DMS114 treated with DMSO at 0.1 percent for 48 hours (cell line): ENCODE measurements at regions not wholly inside any gene's neighbourhood (a gene's known extent, or its start where the extent isn't known, plus 50 kb on each side); places are given as distances from the start of the nearest gene placed in this dataset.

ENCODE experiments used
- DNase-seq: peaks from one replicate; lab custom pipeline; 2025; ENCODE audit not compliant: unreplicated experiment; lab: John Stamatoyannopoulos, UW

GRCh38 chr12:41777064-41777790 lies 367.4 kb downstream of the GXYLT1 start:
- DNase-seq: no peak

DNA sequence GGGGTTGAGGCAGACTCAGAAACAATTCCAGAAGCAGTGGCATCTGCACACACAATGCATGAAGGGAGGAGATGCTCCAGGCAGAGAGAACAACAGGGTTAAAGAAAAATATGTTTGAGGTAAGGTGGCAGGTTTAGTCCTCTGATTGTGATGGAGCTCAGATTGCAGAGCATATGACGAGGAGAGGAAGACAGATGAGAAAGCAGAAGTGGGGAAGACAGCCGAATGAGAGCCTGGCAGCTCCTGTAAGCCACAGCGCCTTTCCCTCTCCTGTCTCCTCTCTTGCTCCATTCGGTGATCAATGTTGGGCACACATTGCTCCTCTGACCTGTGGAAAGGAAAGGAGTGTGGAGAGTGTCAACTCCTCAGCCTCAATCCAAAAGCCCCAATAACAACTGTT lies 372.2 kb downstream of the GXYLT1 start:
- DNase-seq: no peak

DNA sequence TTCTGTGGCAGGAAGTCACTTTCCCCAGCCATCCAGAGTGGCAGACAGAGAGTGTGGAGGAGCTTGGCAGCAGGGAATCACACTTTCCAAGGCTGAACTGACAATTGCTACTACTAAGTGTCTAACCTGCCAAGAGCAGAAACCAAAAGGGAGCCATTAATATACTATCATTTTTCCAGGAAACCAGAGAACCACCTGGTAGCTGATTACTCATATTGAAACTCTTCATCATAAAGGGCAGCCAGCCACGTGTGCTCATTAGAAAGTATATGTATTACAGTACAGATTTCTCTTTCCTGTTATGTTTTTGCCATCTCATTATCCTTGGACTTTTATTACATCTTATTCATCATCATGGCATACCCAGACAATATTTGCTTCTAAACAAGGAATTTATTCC lies 374.9 kb downstream of the GXYLT1 start:
- DNase-seq: no peak

GRCh38 chr12:41768456-41768855 lies 376.2 kb downstream of the GXYLT1 start:
- DNase-seq: no peak

GRCh38 chr12:41762691-41763090 lies 382.0 kb downstream of the GXYLT1 start:
- DNase-seq: no peak

GRCh38 chr12:41745593-41745992 lies 399.1 kb downstream of the GXYLT1 start:
- no peak for DNase-seq

DNA sequence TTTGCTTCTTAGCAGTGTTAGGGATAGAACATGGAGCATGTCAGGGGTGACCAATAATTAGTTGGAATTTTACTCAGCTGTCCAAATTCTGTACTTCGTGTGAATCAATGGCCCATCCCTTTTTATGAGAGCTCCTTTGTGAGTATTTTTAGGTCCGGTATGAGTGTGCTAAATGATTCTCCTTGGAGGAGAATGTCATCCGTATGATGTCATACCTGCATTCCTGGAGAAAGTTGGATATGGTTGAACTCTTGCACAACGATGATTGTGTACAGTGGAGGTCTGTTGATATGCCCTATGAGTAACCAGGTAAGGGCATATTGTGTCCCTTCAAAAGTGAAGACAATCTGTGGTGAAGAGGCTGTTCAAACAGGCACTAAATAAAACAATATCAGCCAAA lies 400.8 kb downstream of the GXYLT1 start:
- no peak for DNase-seq

GRCh38 chr12:41739066-41739465 lies 405.6 kb downstream of the GXYLT1 start:
- DNase-seq: no peak

- DNase-seq: no peak
Measured at GRCh38 chr12:41737423-41737822, 407.3 kb downstream of the GXYLT1 start.

- DNase-seq: no peak
Measured at GRCh38 chr12:41736436-41736835, 408.2 kb downstream of the GXYLT1 start.

- no peak for DNase-seq
Measured at GRCh38 chr12:41731691-41732090, 413.0 kb downstream of the GXYLT1 start.

- DNase-seq: peak; percentile 25
Measured at GRCh38 chr12:41731061-41731460, 413.6 kb downstream of the GXYLT1 start.

GRCh38 chr12:41724216-41724615 lies 420.5 kb downstream of the GXYLT1 start:
- no peak for DNase-seq

DNA sequence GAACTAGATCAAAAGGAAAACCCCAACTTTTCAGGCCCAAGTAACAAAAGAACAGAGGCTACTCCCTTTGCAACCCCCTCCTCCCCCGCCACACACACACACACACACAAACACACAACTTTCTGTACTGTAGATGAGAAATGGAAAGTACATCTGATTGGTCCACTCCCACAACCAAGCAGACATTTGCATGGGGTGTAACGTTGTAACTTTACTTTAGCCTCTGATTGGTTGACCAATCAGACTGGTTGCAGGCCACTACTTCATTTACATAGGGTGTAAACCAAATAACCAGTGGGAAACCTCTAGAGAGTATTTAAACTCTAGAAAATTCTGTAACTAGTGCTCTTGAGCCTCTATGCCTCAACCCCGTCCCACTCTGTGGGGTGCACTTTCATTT lies 425.5 kb downstream of the GXYLT1 start:
- no peak for DNase-seq

DNA sequence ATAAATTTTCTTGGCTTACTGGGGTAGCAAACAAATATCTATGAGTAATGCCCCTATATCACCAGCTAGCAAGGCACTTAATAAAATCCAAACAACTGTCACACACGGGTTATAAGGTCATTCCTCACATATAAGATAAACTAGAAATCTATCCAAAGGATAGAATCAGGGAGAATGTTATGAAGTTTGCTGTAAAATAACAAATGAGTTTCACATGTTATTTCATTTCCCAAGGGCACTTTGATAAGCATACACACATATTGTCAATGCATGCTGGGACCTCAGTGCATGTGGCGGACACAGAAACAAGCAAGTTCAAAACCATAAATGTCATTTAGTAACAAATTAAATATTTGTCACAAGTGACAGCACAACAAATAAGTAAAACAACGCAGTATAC lies 429.4 kb downstream of the GXYLT1 start:
- DNase-seq: no peak

DNA sequence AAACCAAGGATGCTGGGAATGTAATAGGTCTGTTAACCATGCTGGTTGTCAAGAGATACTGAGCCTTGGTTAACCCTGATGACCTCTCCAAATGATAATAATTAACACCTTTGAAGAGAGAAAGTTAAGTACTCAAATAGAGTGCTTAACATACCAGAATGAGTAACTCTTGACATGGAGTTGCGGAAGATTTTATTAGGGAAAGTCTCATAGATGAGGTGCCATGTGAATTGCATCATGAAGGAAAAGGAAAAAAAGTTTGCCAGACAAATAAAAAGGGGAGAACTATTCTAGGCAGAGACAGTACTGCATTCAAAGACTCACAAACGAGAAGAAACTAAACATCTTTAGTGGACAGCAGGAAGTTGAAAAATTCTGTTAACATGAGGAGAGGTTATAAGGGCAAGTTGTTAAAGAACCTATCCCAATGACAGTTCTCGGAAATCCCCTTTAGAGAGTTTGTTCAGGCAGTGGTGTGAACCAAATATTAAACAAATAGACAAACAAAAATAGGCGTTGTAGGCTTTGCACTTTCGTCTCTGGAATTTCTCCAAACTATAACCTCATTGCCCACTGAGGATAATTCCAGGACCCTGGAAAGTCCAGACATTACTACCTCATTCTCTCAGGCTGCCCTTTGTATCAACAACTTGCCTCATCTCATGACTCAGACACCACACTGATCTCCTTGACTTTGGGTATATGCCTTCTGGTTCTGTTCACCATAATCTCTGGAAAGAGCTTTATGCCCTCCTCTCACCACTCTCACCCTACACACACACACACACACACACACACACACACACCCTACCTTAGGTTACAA lies 435.0 kb downstream of the GXYLT1 start:
- no peak for DNase-seq

GRCh38 chr12:41709012-41709411 lies 435.7 kb downstream of the GXYLT1 start:
- peak; percentile 26 for DNase-seq

- no peak for DNase-seq
Measured at GRCh38 chr12:41706376-41706775, 438.3 kb downstream of the GXYLT1 start.

GRCh38 chr12:41701943-41702601 lies 442.6 kb downstream of the GXYLT1 start:
- DNase-seq: no peak

GRCh38 chr12:41700940-41701339 lies 443.7 kb downstream of the GXYLT1 start:
- DNase-seq: no peak

DNA sequence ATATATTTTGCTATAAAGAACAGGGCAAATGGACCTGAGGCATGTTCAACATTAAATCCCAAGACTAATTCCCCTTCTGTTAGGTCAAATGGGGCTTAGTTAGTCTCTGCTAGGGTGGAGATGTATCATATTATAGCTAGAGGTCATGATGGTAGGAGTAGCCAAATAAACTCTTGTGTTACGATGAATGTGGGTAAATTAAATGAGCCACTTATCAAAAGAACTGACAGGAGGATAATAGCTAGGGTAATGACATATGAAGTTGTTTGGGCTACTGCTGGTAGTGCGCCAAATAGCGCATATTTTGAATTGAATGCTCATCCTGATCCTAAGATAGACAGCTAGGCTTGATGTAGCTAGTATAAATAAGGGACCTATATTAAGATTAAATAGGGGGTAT lies 445.0 kb downstream of the GXYLT1 start:
- DNase-seq: no peak

DNA sequence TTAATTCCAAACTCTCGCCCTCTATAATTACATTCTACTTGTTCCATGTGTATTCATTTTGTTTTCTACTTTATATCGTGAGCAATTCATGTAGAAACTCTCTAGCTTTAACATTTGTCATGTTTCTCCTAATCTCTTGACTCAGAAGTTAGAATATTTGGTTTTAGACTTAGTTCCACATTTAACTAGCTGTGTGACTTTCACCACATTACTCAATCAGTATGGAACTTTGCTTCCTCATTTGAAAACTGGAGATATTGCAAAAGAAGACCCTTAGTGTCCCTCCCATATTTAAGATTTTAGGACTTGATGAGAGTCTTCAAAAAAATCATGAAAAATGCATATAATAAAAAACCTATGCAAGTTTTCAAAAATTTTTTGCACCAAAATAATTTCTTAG lies 447.5 kb downstream of the GXYLT1 start:
- no peak for DNase-seq
